ENCODE measurements at regions not wholly inside any gene's neighbourhood (a gene's known extent, or its start where the extent isn't known, plus 50 kb on each side); places are given as distances from the start of the nearest gene placed in this dataset.

- Histone ChIP-seq H3K9me3 (ENCODE audit: control insufficient read depth, insufficient read depth, low read length) (no peaks in the 10 kb centered on the region; the same call in 1 of the 2 replicates), H3K27ac (ENCODE audit: low read depth, low read length) (no peak overlapping the region), H3K27me3 (ENCODE audit: control insufficient read depth, insufficient read depth, low read length) (no peaks in the 10 kb centered on the region), H3K4me3 (ENCODE audit: low read depth, low read length) (no peak overlapping the region)
- POLR2A ChIA-PET: no interaction called here
- no peak for DNase-seq (ENCODE audit: low read depth, low spot score)
- CTCF ChIA-PET: no interaction called here
- TF ChIP-seq CTCF (IDR thresholded peaks at IDR 0.05; ENCODE audit: low read depth, low read length): no peak
Measured at GRCh38 chr3:76866729-76867408, 173.0 kb upstream of the ROBO2 start.

- DNase-seq (ENCODE audit: low read depth, low spot score): no peak
- Histone ChIP-seq H3K27ac (ENCODE audit: low read depth, low read length) (no peak overlapping the region), H3K4me3 (ENCODE audit: low read depth, low read length) (no peak overlapping the region), H3K9me3 (ENCODE audit: control insufficient read depth, insufficient read depth, low read length) (no peaks in the 10 kb centered on the region; the same call in 1 of the 2 replicates), H3K27me3 (ENCODE audit: control insufficient read depth, insufficient read depth, low read length) (no peaks in the 10 kb centered on the region)
- ChIA-PET POLR2A (no interaction called here), CTCF (no interaction called here)
- TF ChIP-seq CTCF (IDR thresholded peaks at IDR 0.05; ENCODE audit: low read depth, low read length): no peak
Measured at GRCh38 chr3:76869726-76870384, 170.0 kb upstream of the ROBO2 start.

- ChIA-PET CTCF (no interaction called here), POLR2A (no interaction called here)
- Histone ChIP-seq H3K27me3 (ENCODE audit: control insufficient read depth, insufficient read depth, low read length) (no peaks in the 10 kb centered on the region), H3K9me3 (ENCODE audit: control insufficient read depth, insufficient read depth, low read length) (no peaks in the 10 kb centered on the region; the same call in 1 of the 2 replicates), H3K27ac (ENCODE audit: low read depth, low read length) (no peak overlapping the region), H3K4me3 (ENCODE audit: low read depth, low read length) (no peak overlapping the region)
- no peak for TF ChIP-seq CTCF (IDR thresholded peaks at IDR 0.05; ENCODE audit: low read depth, low read length)
- DNase-seq (ENCODE audit: low read depth, low spot score): no peak
Measured at GRCh38 chr3:76871655-76872054, 168.2 kb upstream of the ROBO2 start.

DNA sequence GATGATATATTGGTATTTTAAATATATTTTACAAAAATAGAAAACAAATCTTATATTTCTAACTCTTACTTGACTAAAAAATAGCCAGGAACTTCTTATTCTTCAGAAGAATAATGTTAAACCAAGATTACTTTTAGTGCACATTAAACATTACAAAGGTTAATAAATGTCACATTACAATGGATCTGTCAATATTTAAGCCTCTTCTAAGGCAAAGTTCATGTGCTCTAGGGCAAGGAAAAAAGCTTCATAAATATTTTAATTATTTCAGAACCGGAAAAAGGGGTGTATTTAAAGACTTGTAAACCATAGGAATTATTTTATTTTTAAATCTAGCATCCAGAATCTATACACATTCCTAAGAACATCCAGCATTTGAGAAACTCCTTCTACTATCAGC, 166.9 kb upstream of the ROBO2 start:
- no peak for DNase-seq (ENCODE audit: low read depth, low spot score)
- Histone ChIP-seq H3K27ac (ENCODE audit: low read depth, low read length) (no peak overlapping the region), H3K4me3 (ENCODE audit: low read depth, low read length) (no peak overlapping the region), H3K27me3 (ENCODE audit: control insufficient read depth, insufficient read depth, low read length) (no peaks in the 10 kb centered on the region), H3K9me3 (ENCODE audit: control insufficient read depth, insufficient read depth, low read length) (no peaks in the 10 kb centered on the region; the same call in 1 of the 2 replicates)
- CTCF ChIA-PET: no interaction called here
- no peak for TF ChIP-seq CTCF (IDR thresholded peaks at IDR 0.05; ENCODE audit: low read depth, low read length)
- POLR2A ChIA-PET: no interaction called here

GRCh38 chr3:76873532-76874242, 166.2 kb upstream of the ROBO2 start:
- no peak for TF ChIP-seq CTCF (IDR thresholded peaks at IDR 0.05; ENCODE audit: low read depth, low read length)
- DNase-seq (ENCODE audit: low read depth, low spot score): no peak
- ChIA-PET POLR2A (no interaction called here), CTCF (no interaction called here)
- no peak overlapping the region for H3K4me3 ChIP-seq (ENCODE audit: low read depth, low read length)
- H3K9me3 ChIP-seq (ENCODE audit: control insufficient read depth, insufficient read depth, low read length): no peaks in the 10 kb centered on the region; the same call in 1 of the 2 replicates
- H3K27me3 ChIP-seq (ENCODE audit: control insufficient read depth, insufficient read depth, low read length): no peaks in the 10 kb centered on the region
- no peak overlapping the region for H3K27ac ChIP-seq (ENCODE audit: low read depth, low read length)
